Type B pancreatic cell (in vitro differentiated cells): ENCODE measurements at regions not wholly inside any gene's neighbourhood (a gene's known extent, or its start where the extent isn't known, plus 50 kb on each side); places are given as distances from the start of the nearest gene placed in this dataset.

Experiments used
- DNase-seq: peaks from one replicate; pipeline ENCODE4 v3.0.0; 2021; ENCODE audit warnings: mixed read lengths; ENCODE audit not compliant: unreplicated experiment; ENCODE audit errors: extremely low spot score
- H3K27ac Mint-ChIP-seq: 2 replicates; pipeline ENCODE4 v1.8.0; 2021; ENCODE audit warnings: mild to moderate bottlenecking, mixed read lengths
- H3K27me3 Mint-ChIP-seq: 2 replicates; pipeline ENCODE4 v1.8.0; 2021; ENCODE audit warnings: mixed read lengths
- H3K36me3 Mint-ChIP-seq: 2 replicates; pipeline ENCODE4 v1.8.0; 2021; ENCODE audit warnings: mixed read lengths
- H3K4me1 Mint-ChIP-seq: one replicate; pipeline ENCODE4 v1.8.0; 2021; ENCODE audit warnings: mixed read lengths; ENCODE audit not compliant: unreplicated experiment
- H3K4me3 Mint-ChIP-seq: 2 replicates; pipeline ENCODE4 v1.8.0; 2021; ENCODE audit warnings: mild to moderate bottlenecking, mixed read lengths
- H3K9me3 Mint-ChIP-seq: 2 replicates; pipeline ENCODE4 v1.8.0; 2021; ENCODE audit warnings: mixed read lengths
- TF ChIP-seq, protein P1 (sequence below): fragments of 200-600 bp; sonication (generic); conservative IDR thresholded peaks from 2 replicates; pipeline ENCODE4 v1.5.0; 2021; ENCODE audit warnings: antibody characterized with exemption, mild to moderate bottlenecking

DNA sequence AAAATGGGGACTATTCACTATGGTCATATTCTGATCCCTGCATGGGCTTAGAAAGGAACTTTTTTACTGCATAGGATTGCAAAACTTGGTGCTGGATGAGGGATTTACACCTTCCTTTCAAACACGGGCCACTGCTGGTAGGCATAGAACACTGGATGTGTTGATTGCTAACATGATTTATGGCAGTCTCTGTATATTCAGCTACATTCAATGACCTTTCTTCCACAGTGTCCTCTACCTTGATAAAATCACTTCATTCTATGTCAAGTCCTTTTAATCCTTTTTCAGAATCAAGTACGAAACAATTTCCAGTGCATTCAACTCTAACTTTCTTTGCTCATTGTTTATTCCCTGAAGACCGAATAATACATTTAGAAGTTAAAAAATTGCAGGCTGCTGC, 91.9 kb upstream of the ATG10 start:
- no peak for DNase-seq
- Mint-ChIP-seq H3K36me3 (no peaks in the 10 kb centered on the region), H3K4me3 (no peak overlapping the region), H3K9me3 (no peaks in the 10 kb centered on the region), H3K27me3 (no peaks in the 10 kb centered on the region), H3K27ac (no peak overlapping the region), H3K4me1 (peaks cover 18% of the 10 kb centered on the region)
- TF ChIP-seq, protein P1, sequence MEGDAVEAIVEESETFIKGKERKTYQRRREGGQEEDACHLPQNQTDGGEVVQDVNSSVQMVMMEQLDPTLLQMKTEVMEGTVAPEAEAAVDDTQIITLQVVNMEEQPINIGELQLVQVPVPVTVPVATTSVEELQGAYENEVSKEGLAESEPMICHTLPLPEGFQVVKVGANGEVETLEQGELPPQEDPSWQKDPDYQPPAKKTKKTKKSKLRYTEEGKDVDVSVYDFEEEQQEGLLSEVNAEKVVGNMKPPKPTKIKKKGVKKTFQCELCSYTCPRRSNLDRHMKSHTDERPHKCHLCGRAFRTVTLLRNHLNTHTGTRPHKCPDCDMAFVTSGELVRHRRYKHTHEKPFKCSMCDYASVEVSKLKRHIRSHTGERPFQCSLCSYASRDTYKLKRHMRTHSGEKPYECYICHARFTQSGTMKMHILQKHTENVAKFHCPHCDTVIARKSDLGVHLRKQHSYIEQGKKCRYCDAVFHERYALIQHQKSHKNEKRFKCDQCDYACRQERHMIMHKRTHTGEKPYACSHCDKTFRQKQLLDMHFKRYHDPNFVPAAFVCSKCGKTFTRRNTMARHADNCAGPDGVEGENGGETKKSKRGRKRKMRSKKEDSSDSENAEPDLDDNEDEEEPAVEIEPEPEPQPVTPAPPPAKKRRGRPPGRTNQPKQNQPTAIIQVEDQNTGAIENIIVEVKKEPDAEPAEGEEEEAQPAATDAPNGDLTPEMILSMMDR: no peak

DNA sequence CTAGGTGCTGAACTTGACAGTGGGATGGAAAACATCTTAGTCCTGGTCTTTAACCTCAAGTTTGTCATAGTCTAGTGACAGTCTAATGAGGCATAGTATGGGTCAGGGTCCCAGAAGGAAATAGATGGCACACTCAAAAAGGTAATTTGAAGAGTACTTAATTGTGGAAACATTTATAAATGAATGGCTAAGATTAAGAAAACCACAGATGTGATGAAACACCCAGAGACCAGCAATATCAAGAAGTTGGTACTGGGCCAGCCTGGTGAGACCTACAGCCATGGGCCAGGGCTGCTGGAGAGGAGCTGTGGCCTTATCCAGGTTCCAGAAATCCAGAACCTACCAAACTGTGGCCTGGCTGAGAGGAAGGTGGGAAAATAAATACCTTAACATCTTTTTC, 93.5 kb upstream of the ATG10 start:
- DNase-seq: no peak
- Mint-ChIP-seq H3K27ac (no peak overlapping the region), H3K36me3 (no peaks in the 10 kb centered on the region), H3K27me3 (no peaks in the 10 kb centered on the region), H3K4me3 (no peak overlapping the region), H3K4me1 (peaks cover 18% of the 10 kb centered on the region), H3K9me3 (no peaks in the 10 kb centered on the region)
- TF ChIP-seq, protein P1: no peak

- H3K4me3 Mint-ChIP-seq: no peak overlapping the region
- H3K36me3 Mint-ChIP-seq: no peaks in the 10 kb centered on the region
- TF ChIP-seq, protein P1: no peak
- no peak for DNase-seq
- no peaks in the 10 kb centered on the region for H3K27me3 Mint-ChIP-seq
- no peaks in the 10 kb centered on the region for H3K9me3 Mint-ChIP-seq
- H3K27ac Mint-ChIP-seq: no peak overlapping the region
- H3K4me1 Mint-ChIP-seq: no peaks in the 10 kb centered on the region
Observed at GRCh38 chr5:81866994-81867393, 104.8 kb upstream of the ATG10 start.

DNA sequence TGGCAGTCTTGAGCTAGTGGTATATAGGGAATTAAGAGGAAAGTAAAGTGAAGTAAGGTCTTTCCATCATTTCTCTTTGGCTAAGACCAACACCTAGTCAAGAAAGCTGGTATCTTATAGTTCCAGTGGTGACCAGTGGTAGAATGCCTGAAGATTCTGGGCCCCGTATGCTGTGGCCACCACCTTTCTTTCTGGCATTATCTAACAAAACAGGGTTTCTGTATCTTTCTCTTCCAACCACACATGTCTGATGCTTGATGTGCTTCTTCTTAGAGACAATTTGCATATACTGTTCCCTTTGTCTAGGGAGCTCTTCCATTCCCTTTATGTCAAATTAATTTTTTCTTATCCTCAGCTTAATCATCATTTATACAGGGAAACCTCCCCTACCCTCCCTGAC, 109.9 kb upstream of the SSBP2 start:
- Mint-ChIP-seq H3K27me3 (no peaks in the 10 kb centered on the region), H3K4me1 (peaks cover 7% of the 10 kb centered on the region)

GRCh38 chr5:81859624-81860023, 108.7 kb upstream of the SSBP2 start:
- TF ChIP-seq, protein P1: no peak
- Mint-ChIP-seq H3K27me3 (no peaks in the 10 kb centered on the region), H3K36me3 (no peaks in the 10 kb centered on the region), H3K4me1 (peaks cover 16% of the 10 kb centered on the region), H3K27ac (no peak overlapping the region), H3K4me3 (no peak overlapping the region), H3K9me3 (no peaks in the 10 kb centered on the region)
- no peak for DNase-seq

More for the DNA sequence above, 109.9 kb upstream of the SSBP2 start:
- Mint-ChIP-seq H3K27ac (no peak overlapping the region), H3K4me3 (no peak overlapping the region), H3K36me3 (no peaks in the 10 kb centered on the region), H3K9me3 (no peaks in the 10 kb centered on the region)
- DNase-seq: no peak
- TF ChIP-seq, protein P1: no peak
